SU-DHL-6 (cell line): ENCODE measurements at regions not wholly inside any gene's neighbourhood (a gene's known extent, or its start where the extent isn't known, plus 50 kb on each side); places are given as distances from the start of the nearest gene placed in this dataset.

Experiments used
- H2AFZ ChIP-seq: fragments of 200-600 bp; sonication (generic); 2 replicates; pipeline ENCODE4 v1.6.1; 2014; ENCODE audit warnings: low read depth, mild to moderate bottlenecking, moderate library complexity, mixed read lengths, antibody characterized with exemption, low read length; ENCODE audit not compliant: severe bottlenecking
- H3F3A ChIP-seq: fragments of 200-600 bp; shearing (Covaris generic); 2 replicates; pipeline ENCODE4 v1.6.0; 2016; ENCODE audit warnings: antibody characterized with exemption, mild to moderate bottlenecking; ENCODE audit not compliant: insufficient read depth
- H3K27ac ChIP-seq: fragments of 200-600 bp; sonication (generic); 2 replicates; pipeline ENCODE4 v1.5.1; 2016; ENCODE audit warnings: low read depth, mild to moderate bottlenecking, low read length, moderate library complexity, mixed read lengths
- H3K27me3 ChIP-seq: fragments of 200-600 bp; sonication (generic), shearing (Covaris generic); 2 replicates; pipeline ENCODE4 v1.6.0; 2014; ENCODE audit warnings: mild to moderate bottlenecking, low read length
- H3K36me3 ChIP-seq: fragments of 200-600 bp; sonication (generic); 2 replicates; pipeline ENCODE4 v1.6.1; 2014; ENCODE audit warnings: mild to moderate bottlenecking, low read length, mixed read lengths
- H3K4me2 ChIP-seq: fragments of 300-600, 200-600 bp; shearing (Covaris generic), sonication (generic); 2 replicates; pipeline ENCODE4 v1.6.0; 2014; ENCODE audit warnings: low read length, low read depth, mild to moderate bottlenecking; ENCODE audit not compliant: poor library complexity, severe bottlenecking
- H3K4me3 ChIP-seq: fragments of 200-600 bp; sonication (generic); 2 replicates; pipeline ENCODE4 v1.5.1; 2014; ENCODE audit warnings: antibody characterized with exemption, low read length, mild to moderate bottlenecking, mixed read lengths; ENCODE audit not compliant: insufficient read depth, poor library complexity, severe bottlenecking
- H3K79me2 ChIP-seq: fragments of 200-600 bp; sonication (generic); 2 replicates; pipeline ENCODE4 v1.6.1; 2014; ENCODE audit warnings: mild to moderate bottlenecking, low read length, moderate library complexity; ENCODE audit not compliant: insufficient read depth
- H3K9ac ChIP-seq: fragments of 200-600 bp; sonication (generic); 2 replicates; pipeline ENCODE4 v1.7.0; 2014; ENCODE audit warnings: mild to moderate bottlenecking, low read length
- H3K9me2 ChIP-seq: fragments of 200-600 bp; sonication (generic); replicated peaks from 2 replicates; pipeline ENCODE4 v1.6.1; 2014; ENCODE audit warnings: low read length; ENCODE audit not compliant: insufficient read depth
- H3K9me3 ChIP-seq: fragments of 200-600 bp; sonication (generic); 2 replicates; pipeline ENCODE4 v1.6.1; 2014; ENCODE audit warnings: low read length, mixed read lengths; ENCODE audit not compliant: insufficient read depth
- H4K20me1 ChIP-seq: fragments of 200-600 bp; sonication (generic); 2 replicates; pipeline ENCODE4 v1.6.1; 2014; ENCODE audit warnings: low read depth, mild to moderate bottlenecking, antibody characterized with exemption, low read length, moderate library complexity, mixed read lengths
- EZH2phosphoT487 ChIP-seq: fragments of 200-600 bp; sonication (generic), shearing (Covaris generic); conservative IDR thresholded peaks from 2 replicates; pipeline ENCODE4 v1.6.1; 2018; ENCODE audit warnings: mild to moderate bottlenecking, antibody characterized with exemption, low read length, moderate library complexity, mixed read lengths
- TF ChIP-seq, protein P1 (sequence below): fragments of 200-600 bp; sonication (generic); IDR thresholded peaks from one replicate; pipeline ENCODE4 v1.5.1; 2017; ENCODE audit warnings: antibody characterized with exemption, mild to moderate bottlenecking, low read length, moderate library complexity; ENCODE audit not compliant: insufficient read depth, poor library complexity, severe bottlenecking

DNA sequence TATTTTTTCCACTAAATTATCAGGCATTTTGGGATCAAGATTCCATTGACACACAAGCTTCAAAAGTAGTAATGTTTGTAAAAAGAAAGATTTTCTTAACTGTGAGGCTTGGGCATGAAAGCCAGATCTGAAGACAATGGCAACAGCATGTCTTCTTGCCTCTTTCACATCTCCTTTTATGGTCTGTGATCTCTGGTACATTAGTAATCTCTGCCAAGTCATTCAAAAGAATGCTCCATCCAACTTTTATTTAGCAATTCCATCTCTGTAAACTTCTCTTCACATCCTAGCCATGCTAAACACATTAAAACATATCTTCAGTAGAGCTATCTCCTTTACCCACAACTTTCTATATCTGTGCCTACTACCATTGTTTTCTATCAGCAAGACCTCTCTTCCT lies 465.4 kb downstream of the FAT4 start:
- H4K20me1 ChIP-seq: no peaks in the 10 kb centered on the region
- H3K4me3 ChIP-seq: no peak overlapping the region
- no peak overlapping the region for H3K9ac ChIP-seq
- H3F3A ChIP-seq: no peaks in the 10 kb centered on the region
- TF ChIP-seq EZH2phosphoT487: no peak
- TF ChIP-seq, protein P1, sequence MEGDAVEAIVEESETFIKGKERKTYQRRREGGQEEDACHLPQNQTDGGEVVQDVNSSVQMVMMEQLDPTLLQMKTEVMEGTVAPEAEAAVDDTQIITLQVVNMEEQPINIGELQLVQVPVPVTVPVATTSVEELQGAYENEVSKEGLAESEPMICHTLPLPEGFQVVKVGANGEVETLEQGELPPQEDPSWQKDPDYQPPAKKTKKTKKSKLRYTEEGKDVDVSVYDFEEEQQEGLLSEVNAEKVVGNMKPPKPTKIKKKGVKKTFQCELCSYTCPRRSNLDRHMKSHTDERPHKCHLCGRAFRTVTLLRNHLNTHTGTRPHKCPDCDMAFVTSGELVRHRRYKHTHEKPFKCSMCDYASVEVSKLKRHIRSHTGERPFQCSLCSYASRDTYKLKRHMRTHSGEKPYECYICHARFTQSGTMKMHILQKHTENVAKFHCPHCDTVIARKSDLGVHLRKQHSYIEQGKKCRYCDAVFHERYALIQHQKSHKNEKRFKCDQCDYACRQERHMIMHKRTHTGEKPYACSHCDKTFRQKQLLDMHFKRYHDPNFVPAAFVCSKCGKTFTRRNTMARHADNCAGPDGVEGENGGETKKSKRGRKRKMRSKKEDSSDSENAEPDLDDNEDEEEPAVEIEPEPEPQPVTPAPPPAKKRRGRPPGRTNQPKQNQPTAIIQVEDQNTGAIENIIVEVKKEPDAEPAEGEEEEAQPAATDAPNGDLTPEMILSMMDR: no peak
- H3K27me3 ChIP-seq: no peaks in the 10 kb centered on the region
- H3K9me2 ChIP-seq: no peaks in the 10 kb centered on the region
- H3K4me2 ChIP-seq: no peak overlapping the region
- no peak overlapping the region for H3K27ac ChIP-seq
- no peaks in the 10 kb centered on the region for H3K36me3 ChIP-seq
- no peaks in the 10 kb centered on the region for H3K79me2 ChIP-seq
- H2AFZ ChIP-seq: no peak overlapping the region
- H3K9me3 ChIP-seq: no peaks in the 10 kb centered on the region

DNA sequence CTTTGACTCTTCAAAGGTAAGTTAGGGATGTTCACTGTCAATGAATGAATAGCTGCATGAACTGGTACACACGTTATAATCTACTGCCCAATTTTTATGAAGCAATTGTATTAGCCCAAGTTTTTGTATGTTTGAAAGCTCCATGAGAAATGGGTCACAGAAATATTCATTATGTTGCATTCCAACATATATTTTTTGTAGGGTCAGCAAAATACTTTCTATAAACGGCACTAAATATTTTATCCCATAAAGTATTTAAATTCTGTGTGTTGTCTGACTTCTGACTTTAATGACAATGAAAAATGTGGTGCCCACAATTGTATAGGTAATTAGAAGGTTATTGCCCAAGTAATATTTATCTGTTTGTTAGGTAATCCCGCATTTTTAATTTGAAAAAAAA lies 466.0 kb downstream of the FAT4 start:
- Histone ChIP-seq H3K9ac (no peak overlapping the region), H3K9me3 (no peaks in the 10 kb centered on the region)
- TF ChIP-seq, protein P1: no peak
- TF ChIP-seq EZH2phosphoT487: no peak

DNA sequence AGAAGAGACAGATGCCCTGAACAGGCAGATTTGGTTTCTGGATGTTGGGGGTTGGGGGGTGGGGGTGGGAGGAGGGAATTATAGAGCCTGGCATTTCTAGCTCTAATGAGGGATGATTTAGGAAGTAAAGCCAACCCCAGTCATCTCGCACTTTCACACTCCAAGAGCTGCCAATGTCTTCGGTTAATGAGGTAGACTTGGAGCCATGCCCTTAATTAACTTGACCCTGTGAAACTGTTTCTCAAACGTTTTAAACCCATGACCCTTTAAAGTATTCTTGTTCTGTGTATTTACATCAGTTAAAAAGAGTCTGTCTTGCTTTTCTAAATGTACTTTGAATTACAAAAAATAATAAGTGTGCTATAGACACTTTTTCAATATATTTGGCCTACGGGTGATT lies 466.9 kb downstream of the FAT4 start:
- no peaks in the 10 kb centered on the region for H3K9me3 ChIP-seq
- H3K36me3 ChIP-seq: no peaks in the 10 kb centered on the region
- no peak overlapping the region for H3K9ac ChIP-seq
- H3K4me3 ChIP-seq: no peak overlapping the region
- no peaks in the 10 kb centered on the region for H3F3A ChIP-seq
- no peak overlapping the region for H3K4me2 ChIP-seq
- H3K9me2 ChIP-seq: no peaks in the 10 kb centered on the region
- no peaks in the 10 kb centered on the region for H3K79me2 ChIP-seq
- no peaks in the 10 kb centered on the region for H4K20me1 ChIP-seq
- H2AFZ ChIP-seq: no peak overlapping the region
- no peak overlapping the region for H3K27ac ChIP-seq
- no peaks in the 10 kb centered on the region for H3K27me3 ChIP-seq
- no peak for TF ChIP-seq EZH2phosphoT487
- TF ChIP-seq, protein P1: no peak

More for the DNA sequence above, 466.0 kb downstream of the FAT4 start:
- no peaks in the 10 kb centered on the region for H3K36me3 ChIP-seq
- no peaks in the 10 kb centered on the region for H3K9me2 ChIP-seq
- no peaks in the 10 kb centered on the region for H4K20me1 ChIP-seq
- no peak overlapping the region for H2AFZ ChIP-seq
- H3K79me2 ChIP-seq: no peaks in the 10 kb centered on the region
- H3K4me2 ChIP-seq: no peak overlapping the region
- no peak overlapping the region for H3K27ac ChIP-seq
- H3F3A ChIP-seq: no peaks in the 10 kb centered on the region
- no peaks in the 10 kb centered on the region for H3K27me3 ChIP-seq
- H3K4me3 ChIP-seq: no peak overlapping the region
